ENCODE measurements at regions not wholly inside any gene's neighbourhood (a gene's known extent, or its start where the extent isn't known, plus 50 kb on each side); places are given as distances from the start of the nearest gene placed in this dataset.

DNA sequence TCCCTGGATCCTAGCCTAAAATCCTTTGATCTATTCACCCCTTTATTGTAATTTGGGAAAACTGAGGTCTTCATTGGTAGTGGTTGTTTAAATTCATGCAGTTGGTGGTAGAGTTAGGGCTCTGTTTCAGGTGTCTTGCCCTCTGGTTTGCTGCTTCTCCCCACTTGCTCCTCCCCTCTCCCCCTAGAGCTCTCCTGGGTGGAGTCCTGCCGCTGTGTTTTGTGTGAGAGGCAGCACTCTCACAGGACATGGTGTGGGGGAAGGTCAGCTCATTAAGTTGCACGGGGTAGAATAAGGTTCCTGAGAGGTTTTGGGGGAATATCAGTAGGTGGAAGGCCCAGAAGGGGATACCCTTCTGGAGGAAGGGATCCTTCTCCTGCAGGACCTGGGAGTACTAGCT lies 98.1 kb upstream of the NECTIN1 start:
- Histone ChIP-seq H2AFZ (ENCODE audit: control insufficient read depth, low read depth, low read length) (no peak overlapping the region), H3K36me3 (ENCODE audit: control insufficient read depth in 2 of 2, insufficient read depth in 2 of 2, low read length in 1 of 2) (no peaks in the 10 kb centered on the region), H4K20me1 (ENCODE audit: control insufficient read depth, insufficient read depth) (no peaks in the 10 kb centered on the region), H3K27me3 (replicated peaks in 1 of 2; ENCODE audit: control insufficient read depth in 2 of 2, insufficient read depth in 2 of 2, low read length in 1 of 2) (no peaks in the 10 kb centered on the region), H3K9me3 (replicated peaks; ENCODE audit: control insufficient read depth, insufficient read depth, low read length) (no peaks in the 10 kb centered on the region; the same call in 1 of the 3 replicates), H3K4me2 (ENCODE audit: control insufficient read depth, insufficient read depth) (no peak overlapping the region), H3K79me2 (ENCODE audit: control insufficient read depth, insufficient read depth, low read length) (no peaks in the 10 kb centered on the region), H3K4me1 (ENCODE audit: control insufficient read depth, insufficient read depth, low read length) (no peaks in the 10 kb centered on the region), H3K9ac (ENCODE audit: control insufficient read depth, insufficient read depth, low read length) (no peak overlapping the region), H3K4me3 (no peak overlapping the region), H3K27ac (ENCODE audit: control insufficient read depth, insufficient read depth) (no peak overlapping the region)
- intact Hi-C loops (cut with micrococcal nuclease; ENCODE audit: unreplicated experiment), result no loop called here
- CTCF ChIA-PET, result no interaction called here
- in situ Hi-C loops (cut with MboI), result no loop called here
- ATAC-seq, result no peak
- no peak for TF ChIP-seq SUPT20H (IDR thresholded peaks at IDR 0.05; ENCODE audit: borderline replicate concordance, control insufficient read depth, low read depth, low read length)
- TF ChIP-seq GATAD2B (conservative IDR thresholded peaks at IDR 0.05; ENCODE audit: low read depth), result no peak
- no peak for TF ChIP-seq RAD51 (IDR thresholded peaks at IDR 0.05)
- TF ChIP-seq SKIL (IDR thresholded peaks at IDR 0.05; ENCODE audit: low read depth, poor library complexity, severe bottlenecking), result no peak
- no peak for TF ChIP-seq NFXL1 (IDR thresholded peaks at IDR 0.05; ENCODE audit: borderline replicate concordance)
- no peak for TF ChIP-seq STAT1 (conservative IDR thresholded peaks at IDR 0.05)
- TF ChIP-seq ASH2L (IDR thresholded peaks at IDR 0.05; ENCODE audit: borderline replicate concordance, low read depth), result no peak
- TF ChIP-seq ZBED1 (IDR thresholded peaks at IDR 0.05; ENCODE audit: borderline replicate concordance), result no peak
- no peak for TF ChIP-seq E4F1 (IDR thresholded peaks at IDR 0.05; ENCODE audit: borderline replicate concordance, partially characterized antibody)
- TF ChIP-seq HDAC6 (IDR thresholded peaks at IDR 0.05; ENCODE audit: unreplicated experiment), result no peak
- no peak for TF ChIP-seq LARP7 (IDR thresholded peaks at IDR 0.05)
- no peak for TF ChIP-seq RCOR1 (conservative IDR thresholded peaks at IDR 0.05; ENCODE audit: low read depth, low read length)
- RAD21 ChIA-PET (ENCODE audit: unreplicated experiment), result no interaction called here
- no peak for FAIRE-seq
- SMC1A ChIA-PET (ENCODE audit: uncharacterized antibody, unreplicated experiment), result no interaction called here
- POLR2A ChIA-PET, result interaction anchor here (0.9 kb wide), 1 partner anchor 37 kb away, joined by 3 read pairs; no protein-coding TSS in a partner anchor
- WGBS (ENCODE audit: insufficient coverage, insufficient replicate concordance, low lambda C conversion rate, missing lambda C conversion rate), result 0% methylated on average over 2 of the region's 2 CpGs
- BruUV-seq (replicated peaks), result no TSS peak
- DNase-seq (ENCODE audit: low read depth, low spot score), result no peak
